HG02973 (cell line): ENCODE measurements at regions not wholly inside any gene's neighbourhood (a gene's known extent, or its start where the extent isn't known, plus 50 kb on each side); places are given as distances from the start of the nearest gene placed in this dataset.
"Not testable (repeated sequence)": the region's sequence is repeated elsewhere in the genome, so short reads cannot be mapped to it uniquely, and the experiment has no call there.

Experiments used
- ATAC-seq: cut with Tn5 transposase; IDR thresholded peaks from one replicate; pipeline ENCODE4 v1.9.1; 2021; ENCODE audit warnings: moderate library complexity; ENCODE audit not compliant: unreplicated experiment

- no peak for ATAC-seq
Measured at GRCh38 chr1:213759359-213760181, 228.2 kb upstream of the PROX1 start.

GRCh38 chr1:213761845-213762407, 225.8 kb upstream of the PROX1 start:
- ATAC-seq = no peak

- ATAC-seq = no peak
Measured at GRCh38 chr1:213767683-213768082, 220.1 kb upstream of the PROX1 start.

- no peak for ATAC-seq
Measured at GRCh38 chr1:213772128-213773063, 215.4 kb upstream of the PROX1 start.

GRCh38 chr1:213773975-213774374, 213.8 kb upstream of the PROX1 start:
- no peak for ATAC-seq

GRCh38 chr1:213776969-213777368, 210.8 kb upstream of the PROX1 start:
- no peak for ATAC-seq

GRCh38 chr1:213779228-213779627, 208.5 kb upstream of the PROX1 start:
- no peak for ATAC-seq

- ATAC-seq = no peak
Measured at GRCh38 chr1:213782941-213783672, 204.7 kb upstream of the PROX1 start.

GRCh38 chr1:213783893-213784292, 203.9 kb upstream of the PROX1 start:
- no peak for ATAC-seq

- ATAC-seq = no peak
Measured at GRCh38 chr1:213786683-213787082, 201.1 kb upstream of the PROX1 start.

- ATAC-seq = no peak
Measured at GRCh38 chr1:213790565-213790964, 197.2 kb upstream of the PROX1 start.

GRCh38 chr1:213793482-213794067, 194.2 kb upstream of the PROX1 start:
- ATAC-seq = no peak

- ATAC-seq = no peak
Measured at GRCh38 chr1:213796525-213796924, 191.2 kb upstream of the PROX1 start.

- ATAC-seq = not testable (repeated sequence)
Measured at GRCh38 chr1:213808288-213808687, 179.5 kb upstream of the PROX1 start.

- ATAC-seq = no peak
Measured at GRCh38 chr1:213817156-213817555, 170.6 kb upstream of the PROX1 start.

GRCh38 chr1:213820362-213821149, 167.2 kb upstream of the PROX1 start:
- ATAC-seq = no peak

- no peak for ATAC-seq
Measured at GRCh38 chr1:213821175-213821942, 166.4 kb upstream of the PROX1 start.

GRCh38 chr1:213821943-213822334, 165.8 kb upstream of the PROX1 start:
- no peak for ATAC-seq

- ATAC-seq = no peak
Measured at GRCh38 chr1:213826891-213827290, 160.9 kb upstream of the PROX1 start.
